AG04450 (cell line): ENCODE measurements at regions not wholly inside any gene's neighbourhood (a gene's known extent, or its start where the extent isn't known, plus 50 kb on each side); places are given as distances from the start of the nearest gene placed in this dataset.

Source experiments
- CTCF ChIA-PET: fragments of 300-600, 350-600 bp; formaldehyde crosslinking; extraction: SDS; loops from one replicate; lab custom pipeline; 2022; ENCODE audit warnings: antibody characterized with exemption, inconsistent platforms; lab: Charles Lee
- POLR2A ChIA-PET: fragments of 350-600 bp; formaldehyde crosslinking; extraction: SDS; loops from one replicate; lab custom pipeline; 2021; ENCODE audit warnings: antibody characterized with exemption, inconsistent platforms; lab: Yijun Ruan, JAX
- DNase-seq: peaks from one replicate; pipeline ENCODE4 v3.0.0-alpha.2; 2011; ENCODE audit warnings: low read depth, low spot score
- H3K27ac ChIP-seq: one replicate; pipeline ENCODE4 v1.5.1; 2012; ENCODE audit warnings: low read depth, low read length, control low read depth
- H3K27me3 ChIP-seq: one replicate; pipeline ENCODE4 v1.6.0; 2012; ENCODE audit warnings: low read length; ENCODE audit not compliant: control insufficient read depth, insufficient read depth
- H3K4me3 ChIP-seq: 2 replicates; pipeline ENCODE4 v1.5.1; 2011; ENCODE audit warnings: mild to moderate bottlenecking, low read depth, low read length, control low read depth
- H3K9me3 ChIP-seq: 2 replicates; pipeline ENCODE4 v1.5.1; 2012; ENCODE audit warnings: low read length; ENCODE audit not compliant: control insufficient read depth, insufficient read depth
- CTCF ChIP-seq: IDR thresholded peaks from 2 replicates; pipeline ENCODE4 v1.5.1; 2011; ENCODE audit warnings: low read depth, low read length, control low read depth, inconsistent platforms

DNA sequence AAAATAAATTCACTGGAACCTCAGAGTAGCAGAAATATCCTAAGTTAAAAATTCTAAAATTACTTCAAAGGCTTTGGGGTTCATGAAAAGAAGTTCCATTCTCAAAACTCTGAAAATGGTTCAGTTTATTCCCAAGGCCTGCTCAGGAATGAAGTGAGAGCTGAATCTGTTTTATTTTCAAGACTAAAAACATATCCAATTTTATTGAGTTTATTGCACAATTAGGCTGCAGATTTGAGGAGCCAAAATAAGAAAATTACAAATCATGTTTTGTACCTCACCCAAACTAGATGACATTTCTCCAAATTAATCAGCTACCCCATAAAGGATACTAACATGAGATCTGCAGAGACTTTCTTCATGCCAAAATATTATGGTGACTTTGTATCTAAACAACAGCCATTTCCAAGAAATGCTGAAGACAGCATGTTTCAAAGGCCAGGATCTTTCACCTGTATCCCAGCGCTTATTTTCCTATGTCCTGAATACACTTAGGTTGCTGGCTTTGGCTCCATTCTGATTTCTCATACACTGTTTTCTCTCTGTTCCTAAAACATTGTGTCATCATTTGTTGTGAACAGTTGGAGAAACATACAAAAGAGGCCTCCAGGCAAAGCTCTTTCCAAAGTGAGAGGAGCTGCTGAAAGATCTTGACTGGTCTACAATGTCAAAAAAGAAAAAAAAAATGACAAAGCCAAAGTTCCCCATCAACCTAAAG, 85.7 kb upstream of the F13A1 start:
- POLR2A ChIA-PET = no interaction called here
- Histone ChIP-seq H3K4me3 (no peak overlapping the region), H3K27ac (no peak overlapping the region), H3K9me3 (peaks cover 17% of the 10 kb centered on the region), H3K27me3 (no peaks in the 10 kb centered on the region)
- CTCF ChIA-PET = no interaction called here
- no peak for DNase-seq
- no peak for TF ChIP-seq CTCF

- POLR2A ChIA-PET = no interaction called here
- Histone ChIP-seq H3K9me3 (peaks cover 15% of the 10 kb centered on the region), H3K27ac (no peak overlapping the region), H3K4me3 (no peak overlapping the region), H3K27me3 (no peaks in the 10 kb centered on the region)
- no peak for DNase-seq
- CTCF ChIA-PET = no interaction called here
- TF ChIP-seq CTCF = no peak
Observed at GRCh38 chr6:6406715-6407070, 86.2 kb upstream of the F13A1 start.

DNA sequence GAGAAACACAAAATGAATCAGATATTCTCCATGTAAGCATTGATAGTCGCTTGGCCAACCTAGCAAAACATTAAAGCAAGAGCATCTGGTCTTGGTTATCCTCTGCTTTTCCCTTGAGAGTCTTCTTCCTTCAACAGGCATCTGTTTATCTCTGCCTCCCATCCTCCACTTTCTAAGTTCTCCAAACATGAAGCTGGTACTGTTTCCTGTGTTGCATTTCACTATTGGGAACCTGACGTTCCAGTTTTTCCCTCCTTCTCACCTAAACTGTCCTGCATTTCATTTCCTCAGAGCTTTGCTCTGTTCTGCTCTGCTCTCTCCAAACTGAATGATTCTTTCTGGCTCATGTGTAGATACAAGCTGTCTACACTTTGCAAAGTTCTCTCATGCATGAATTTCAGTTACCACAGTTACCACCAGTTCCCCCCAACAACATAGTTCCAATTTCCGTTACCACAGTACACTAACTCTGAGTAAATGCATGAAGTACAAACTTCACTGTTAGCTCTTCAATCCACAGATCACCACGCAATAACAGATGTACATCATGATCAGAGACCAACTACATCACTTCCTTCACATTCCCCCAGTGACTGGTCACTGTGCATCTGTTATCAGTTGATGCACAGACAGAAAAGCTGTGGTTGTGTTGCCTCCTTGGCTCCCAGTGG, 86.7 kb upstream of the F13A1 start:
- ChIA-PET POLR2A (no interaction called here), CTCF (no interaction called here)
- Histone ChIP-seq H3K4me3 (no peak overlapping the region), H3K27ac (no peak overlapping the region), H3K9me3 (peaks cover 16% of the 10 kb centered on the region), H3K27me3 (no peaks in the 10 kb centered on the region)
- no peak for TF ChIP-seq CTCF
- DNase-seq = no peak

- no peak for DNase-seq
- no peak for TF ChIP-seq CTCF
- CTCF ChIA-PET = no interaction called here
- H3K9me3 ChIP-seq = peaks cover 19% of the 10 kb centered on the region
- H3K4me3 ChIP-seq = no peak overlapping the region
- no peak overlapping the region for H3K27ac ChIP-seq
- POLR2A ChIA-PET = no interaction called here
- H3K27me3 ChIP-seq = no peaks in the 10 kb centered on the region
Observed at GRCh38 chr6:6409397-6410030, 89.1 kb upstream of the F13A1 start.

GRCh38 chr6:6411115-6411514, 90.7 kb upstream of the F13A1 start:
- Histone ChIP-seq H3K4me3 (no peak overlapping the region), H3K27me3 (no peaks in the 10 kb centered on the region), H3K9me3 (peaks cover 15% of the 10 kb centered on the region; the same call in 1 of the 2 replicates), H3K27ac (no peak overlapping the region)
- ChIA-PET CTCF (no interaction called here), POLR2A (no interaction called here)
- no peak for TF ChIP-seq CTCF
- no peak for DNase-seq
